HG03060 (cell line): ENCODE measurements at regions not wholly inside any gene's neighbourhood (a gene's known extent, or its start where the extent isn't known, plus 50 kb on each side); places are given as distances from the start of the nearest gene placed in this dataset.
"Not testable (repeated sequence)": the region's sequence is repeated elsewhere in the genome, so short reads cannot be mapped to it uniquely, and the experiment has no call there.

Source experiments
- ATAC-seq: cut with Tn5 transposase; IDR thresholded peaks from one replicate; pipeline ENCODE4 v1.9.1; 2021; ENCODE audit warnings: low read depth, moderate number of reproducible peaks; ENCODE audit not compliant: unreplicated experiment

DNA sequence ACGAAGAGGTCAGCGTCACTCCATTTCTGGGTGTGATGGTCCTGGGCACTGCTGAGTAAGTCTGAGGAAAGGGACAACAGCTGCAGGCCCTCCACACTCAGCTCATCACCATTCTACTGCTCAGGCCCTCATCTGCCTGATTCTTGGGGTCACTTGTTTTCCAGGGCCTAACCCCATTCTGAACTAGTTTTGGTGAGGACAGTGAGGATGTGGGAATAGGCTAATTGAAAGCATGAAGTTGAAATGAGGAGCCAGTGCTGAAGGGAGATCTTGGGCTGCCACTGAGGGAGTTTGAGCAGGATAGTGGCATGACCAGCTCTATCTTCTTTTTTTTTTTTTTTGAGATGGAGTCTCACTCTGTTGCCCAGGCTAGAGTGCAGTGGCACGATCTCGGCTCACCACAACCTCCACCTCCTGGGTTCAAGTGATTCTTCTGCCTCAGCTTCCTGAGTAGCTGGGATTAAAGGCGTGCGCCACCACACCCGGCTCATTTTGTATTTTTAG is 155.7 kb downstream of the VEGFA start:
- ATAC-seq: not testable (repeated sequence)

DNA sequence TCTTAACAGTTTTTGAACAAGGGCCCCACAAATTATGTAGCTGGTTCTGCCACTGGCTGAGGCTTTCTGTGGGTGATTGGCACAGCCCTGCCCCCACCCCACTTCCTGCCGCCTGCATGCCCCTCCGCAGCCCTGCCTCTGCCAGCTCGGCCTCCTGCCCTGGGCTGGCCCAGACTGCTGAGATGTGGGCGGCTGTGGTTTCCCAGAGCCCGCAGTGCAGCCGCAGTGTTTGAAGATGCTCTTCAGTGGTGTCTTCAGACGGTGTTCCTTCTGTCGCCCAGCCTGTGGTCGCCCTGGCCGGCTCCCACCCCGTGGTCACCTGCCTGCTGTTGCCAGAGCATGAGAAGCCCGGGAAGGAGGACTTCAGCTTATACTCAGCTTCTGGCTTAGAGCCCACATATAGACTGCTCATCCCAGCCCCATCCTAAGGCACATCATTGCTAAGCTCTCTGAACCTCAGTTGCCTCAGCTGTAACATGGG is 154.3 kb downstream of the VEGFA start:
- ATAC-seq: no peak

DNA sequence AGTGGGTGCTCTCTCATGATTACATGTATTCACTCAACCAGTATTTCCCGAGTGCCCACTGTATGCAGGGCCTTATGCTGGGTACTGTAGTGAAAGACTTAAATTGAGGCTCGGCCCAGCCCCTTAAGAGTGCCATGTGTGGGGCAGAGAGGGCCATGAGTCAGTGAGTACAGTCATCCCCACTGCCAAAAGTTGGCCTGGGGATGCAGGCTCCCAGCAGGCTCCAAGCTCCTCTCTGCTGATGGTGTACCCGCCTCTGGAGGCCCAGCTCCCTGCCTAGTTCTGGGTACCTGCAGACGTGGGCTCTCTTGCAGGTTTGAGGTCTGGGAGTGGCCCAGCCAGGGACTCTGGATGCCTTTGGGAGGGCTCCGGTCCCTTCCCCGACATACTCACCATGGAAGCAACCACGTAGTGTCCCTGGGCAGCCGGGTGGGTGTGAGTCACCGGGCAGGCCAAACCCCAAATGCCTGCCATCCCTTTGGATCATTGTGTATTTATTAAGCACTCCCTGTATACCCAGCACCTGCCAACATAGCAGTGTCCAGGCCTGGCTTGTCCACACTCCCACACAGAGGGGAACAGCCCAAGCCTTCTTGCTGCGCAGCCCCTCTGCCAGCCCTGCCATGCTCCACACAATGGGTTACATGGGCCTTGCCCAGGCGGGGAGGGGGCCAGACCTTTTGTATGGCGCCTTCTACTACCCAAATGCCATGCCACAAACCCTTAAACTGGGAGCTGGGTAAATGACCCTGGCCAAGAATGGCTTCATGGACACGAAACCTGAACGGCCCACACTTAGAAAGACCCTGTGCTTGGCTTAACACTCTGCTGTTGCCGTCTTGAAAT is 153.6 kb downstream of the VEGFA start:
- ATAC-seq: no peak

DNA sequence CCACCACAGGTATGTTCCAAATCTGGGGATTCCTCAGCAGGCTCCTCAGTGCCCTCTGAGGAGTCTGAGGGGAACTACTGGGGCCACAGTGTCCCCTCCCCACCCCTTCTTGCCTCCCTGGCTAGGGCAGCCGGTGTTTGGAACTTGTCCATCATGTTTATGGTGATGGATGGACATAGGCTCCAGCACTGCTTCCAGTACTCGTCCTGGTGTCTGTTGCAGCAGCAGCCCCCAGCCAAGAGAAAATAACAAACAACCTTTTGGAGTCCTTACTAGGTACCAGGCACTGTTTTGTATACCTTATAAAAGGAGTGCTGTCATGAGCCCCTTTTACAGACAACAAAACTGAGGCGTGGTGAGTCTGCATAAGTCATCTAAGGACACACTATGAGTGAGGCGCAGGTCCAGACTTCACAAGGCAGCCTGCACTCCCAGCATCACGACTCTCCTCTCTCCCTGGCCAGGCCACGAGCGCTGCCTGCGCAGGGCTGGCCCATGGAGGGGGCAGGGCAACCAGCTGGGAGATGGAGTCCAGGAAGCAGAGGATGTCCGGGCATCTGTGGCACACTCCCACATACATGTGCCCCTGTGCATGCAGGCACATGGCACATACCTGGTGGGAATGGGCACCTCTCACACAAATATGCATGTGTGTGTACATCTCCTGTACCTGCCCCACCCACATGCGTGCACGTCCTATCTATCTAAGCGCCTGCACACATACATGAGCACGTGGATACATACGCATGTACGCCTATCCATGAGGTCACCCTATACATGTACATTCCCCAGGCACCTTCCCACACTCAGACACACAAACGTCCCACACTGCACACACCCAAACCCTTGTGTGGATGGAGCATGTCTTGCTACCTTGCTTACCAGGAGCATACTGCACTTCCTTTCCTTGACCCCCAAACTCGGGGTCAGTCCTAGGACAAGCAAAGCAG is 152.7 kb downstream of the VEGFA start:
- ATAC-seq: no peak

DNA sequence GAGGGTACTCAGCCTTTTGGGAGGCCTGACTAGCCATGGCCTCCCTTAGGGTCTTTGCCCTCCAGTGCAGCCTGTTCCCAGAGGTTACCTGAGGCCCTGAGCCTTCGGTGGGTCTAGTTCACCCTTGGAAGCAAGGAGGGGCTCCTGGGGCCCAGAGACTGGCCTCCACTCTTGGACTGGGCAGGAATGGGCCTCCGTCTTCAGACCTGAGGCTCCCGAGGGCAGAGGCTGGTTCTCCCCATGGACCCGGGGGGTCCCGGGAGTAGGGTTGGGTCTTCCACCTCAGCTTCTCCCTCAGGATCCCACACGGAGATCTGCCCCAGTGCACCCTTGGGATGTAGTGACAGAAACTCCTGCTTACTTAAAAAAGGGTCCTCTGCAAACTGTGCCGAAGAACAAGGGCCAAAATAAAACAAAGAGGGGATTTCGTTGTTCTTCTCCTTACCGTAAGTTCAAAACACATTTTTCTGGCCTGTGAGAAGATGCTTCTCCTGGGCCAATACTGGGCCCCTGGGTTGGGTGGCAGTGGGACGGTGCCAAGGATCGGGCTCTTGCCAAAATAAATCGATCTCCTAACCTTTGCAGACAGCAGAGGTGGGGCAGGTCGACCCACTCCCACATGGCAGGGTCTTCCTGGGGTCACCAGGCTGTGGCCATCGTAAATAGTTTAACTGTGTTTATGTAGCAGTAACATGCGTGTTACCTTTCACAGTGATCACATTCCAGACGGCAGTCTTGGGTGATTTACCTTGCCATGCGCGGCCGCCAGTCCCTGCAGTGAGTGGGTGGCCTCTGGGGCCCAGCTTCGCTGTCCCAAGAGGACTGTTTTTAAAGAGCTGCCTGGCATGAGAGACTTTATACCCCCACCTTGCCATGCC is 151.8 kb downstream of the VEGFA start:
- ATAC-seq: no peak

DNA sequence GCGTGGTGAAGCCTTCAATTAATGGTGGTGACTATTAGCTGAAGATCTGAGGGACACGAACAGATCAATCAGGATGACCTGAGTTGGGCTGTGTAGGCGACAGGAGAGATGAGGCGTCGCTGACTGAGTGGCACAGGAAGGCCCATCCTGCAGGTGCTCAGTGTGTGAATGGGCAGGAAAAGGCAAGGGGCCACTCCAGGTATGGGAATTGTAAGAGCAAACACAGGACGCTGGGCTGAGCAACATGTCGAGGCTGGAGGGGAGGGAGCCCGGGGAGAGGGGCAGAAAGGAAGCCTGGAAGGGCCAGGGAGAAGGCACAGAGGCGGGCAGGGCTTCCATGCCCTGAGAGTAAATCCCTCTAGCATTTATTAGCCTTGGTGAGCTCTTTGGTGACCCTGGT is 151.0 kb downstream of the VEGFA start:
- ATAC-seq: no peak

DNA sequence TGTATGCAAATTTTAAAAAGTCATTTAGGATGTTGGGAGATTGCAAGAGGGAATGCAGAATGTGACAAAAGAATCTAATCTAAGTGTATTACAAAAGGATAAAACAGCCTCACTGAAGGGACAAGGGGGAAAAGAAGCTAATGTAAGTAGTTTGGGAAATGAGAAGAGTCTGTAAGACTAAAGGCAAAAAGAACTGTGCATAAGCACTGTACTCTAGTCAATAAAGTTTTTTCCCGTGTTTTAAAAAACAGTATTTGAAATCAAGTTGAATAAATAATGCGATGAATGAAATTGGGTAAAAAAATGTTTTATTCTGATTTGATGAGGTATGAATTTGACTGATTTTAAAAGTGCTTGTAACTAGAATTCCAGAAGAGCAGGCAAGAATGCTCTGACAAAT is 149.8 kb downstream of the VEGFA start:
- ATAC-seq: no peak

DNA sequence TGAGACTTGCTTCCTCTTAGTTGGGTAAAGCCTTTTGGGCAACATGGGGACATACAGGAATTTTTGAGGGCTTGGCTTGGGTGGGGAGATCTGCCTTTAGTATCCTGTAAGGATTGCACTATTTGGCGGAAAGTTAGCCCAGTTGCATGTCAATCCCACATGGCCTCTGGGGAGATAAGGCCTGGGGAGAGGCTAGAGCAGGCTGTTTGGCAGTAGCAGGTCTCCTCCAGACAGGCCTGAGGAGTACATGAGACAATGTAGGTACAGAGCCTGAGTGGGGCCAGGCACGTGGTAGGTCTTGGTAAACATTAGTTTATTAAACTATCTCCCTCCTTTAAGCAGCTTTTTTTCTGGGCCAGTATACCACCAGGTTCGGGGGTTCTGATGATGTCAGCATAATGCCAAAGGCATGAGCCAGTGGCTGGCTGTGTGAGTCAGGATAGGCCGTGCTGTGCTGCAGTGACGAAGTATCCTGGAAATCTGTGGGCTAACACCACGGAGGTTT is 147.9 kb downstream of the VEGFA start:
- ATAC-seq: no peak

DNA sequence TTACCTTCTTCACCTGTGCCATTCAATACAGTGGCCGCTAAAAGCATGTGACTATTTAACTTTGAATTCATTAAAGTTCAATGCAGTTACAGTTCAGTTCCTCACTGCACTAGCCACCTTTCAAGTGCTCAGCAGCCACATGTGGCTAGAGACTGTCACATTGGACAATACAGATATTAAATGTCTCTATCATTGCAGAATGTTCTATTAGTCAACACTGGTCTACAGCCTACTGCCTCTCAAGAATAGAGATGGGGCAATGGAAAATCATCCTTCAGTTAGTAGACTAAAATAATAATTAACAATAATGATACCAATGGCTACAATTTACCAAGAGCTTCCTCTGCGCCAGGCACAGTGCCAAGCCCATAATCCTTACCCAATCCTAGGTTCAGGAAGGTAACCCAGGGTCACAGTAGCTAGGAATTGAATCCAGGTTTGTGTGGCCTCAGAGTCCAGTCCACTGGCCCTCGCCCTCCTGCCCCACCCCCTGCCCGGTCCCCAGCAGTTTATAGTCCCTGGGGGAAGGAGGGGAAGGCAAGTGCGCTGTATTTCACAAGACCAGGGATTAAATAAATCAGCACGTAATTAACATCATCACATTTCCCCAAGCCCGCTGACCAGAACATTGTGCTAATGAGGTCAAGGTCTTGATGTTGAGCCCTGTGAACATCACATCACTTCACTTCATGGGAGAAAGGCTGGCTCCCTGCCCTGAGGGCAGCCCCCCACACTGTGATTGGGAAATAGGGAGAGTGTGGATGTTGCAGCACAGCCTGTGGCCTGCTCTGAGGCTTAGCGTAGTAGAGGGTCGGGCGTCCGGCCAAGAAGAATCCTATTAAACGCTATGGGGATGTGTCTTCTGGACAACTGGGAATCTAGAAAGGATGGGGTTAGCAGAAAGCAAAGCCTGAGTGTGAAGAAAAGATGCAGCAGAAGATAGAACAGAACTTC is 147.2 kb downstream of the VEGFA start:
- ATAC-seq: no peak

DNA sequence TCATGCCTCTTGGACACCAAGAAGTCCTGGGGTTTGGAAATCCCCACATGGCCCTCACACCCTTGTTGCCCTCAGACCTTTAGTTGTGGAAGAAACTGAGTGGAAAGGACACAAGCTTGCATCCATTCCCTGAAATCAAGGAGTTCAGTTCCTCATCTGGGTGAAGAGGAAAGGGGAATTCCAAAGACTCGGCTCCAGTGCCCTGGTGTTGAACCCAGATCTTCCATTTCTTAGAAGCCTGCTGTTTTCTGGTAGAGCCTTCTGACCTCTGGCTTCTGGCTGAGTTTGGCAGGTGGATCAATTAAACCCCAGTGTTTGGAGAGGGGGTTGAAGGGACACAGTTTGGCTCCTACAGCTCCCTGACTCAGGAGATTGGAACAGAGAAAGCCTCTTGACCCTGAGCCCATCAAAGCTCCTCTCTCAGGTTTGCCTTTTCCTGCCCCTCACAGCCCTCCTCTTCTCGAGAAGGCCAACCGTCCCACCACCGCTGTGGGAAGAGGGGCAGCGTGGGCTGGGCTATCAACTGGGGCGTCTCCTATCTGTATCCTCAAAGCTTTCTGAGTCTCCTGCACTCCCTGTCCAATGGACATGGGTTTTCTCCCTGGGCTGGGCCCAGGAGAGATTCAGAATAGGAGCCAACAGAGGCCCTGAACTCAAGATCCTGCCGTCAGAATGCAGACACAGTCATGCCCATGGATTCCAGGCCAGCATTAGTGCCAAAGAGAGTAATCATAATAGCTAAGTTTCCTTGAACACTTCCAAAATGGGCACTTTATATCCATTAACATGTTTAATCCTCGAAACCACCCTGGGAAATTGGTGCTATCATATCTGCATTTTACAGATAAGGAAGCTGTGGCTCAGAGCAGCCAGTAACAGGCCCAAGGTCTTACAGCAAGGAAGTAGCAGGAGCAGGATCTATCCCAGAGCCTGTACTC is 146.2 kb downstream of the VEGFA start:
- no peak for ATAC-seq

DNA sequence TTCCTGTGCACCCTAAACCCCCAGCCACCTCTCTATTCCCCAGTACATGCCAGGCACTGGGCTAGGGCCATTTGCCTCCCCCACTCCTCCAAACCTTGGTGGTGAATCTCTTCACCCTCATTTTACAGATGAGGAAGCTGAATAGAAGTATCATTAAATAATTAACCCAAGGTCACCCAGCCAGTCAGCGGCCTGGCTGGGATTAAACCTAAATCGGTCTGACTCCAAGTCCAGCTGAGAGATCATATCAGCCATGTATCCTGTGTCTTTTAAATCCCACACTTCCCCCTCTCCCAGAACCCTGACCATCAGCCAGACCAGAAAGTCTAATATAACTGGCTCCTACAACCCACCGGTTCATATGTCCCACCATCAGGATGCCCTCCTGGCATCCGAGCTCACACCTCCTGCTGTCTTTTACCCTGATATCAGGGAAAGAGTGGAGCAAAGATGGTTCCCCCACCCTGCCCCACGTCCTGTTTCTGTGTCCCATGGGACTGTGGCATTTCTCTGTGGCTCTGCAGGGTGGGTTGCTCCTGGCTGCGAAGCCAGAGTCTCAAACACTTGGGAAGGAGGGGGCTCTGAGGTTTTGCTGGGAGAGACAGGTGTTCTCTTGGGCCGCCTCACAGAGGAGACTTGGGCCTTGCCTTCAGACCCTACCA is 145.3 kb downstream of the VEGFA start:
- no peak for ATAC-seq

DNA sequence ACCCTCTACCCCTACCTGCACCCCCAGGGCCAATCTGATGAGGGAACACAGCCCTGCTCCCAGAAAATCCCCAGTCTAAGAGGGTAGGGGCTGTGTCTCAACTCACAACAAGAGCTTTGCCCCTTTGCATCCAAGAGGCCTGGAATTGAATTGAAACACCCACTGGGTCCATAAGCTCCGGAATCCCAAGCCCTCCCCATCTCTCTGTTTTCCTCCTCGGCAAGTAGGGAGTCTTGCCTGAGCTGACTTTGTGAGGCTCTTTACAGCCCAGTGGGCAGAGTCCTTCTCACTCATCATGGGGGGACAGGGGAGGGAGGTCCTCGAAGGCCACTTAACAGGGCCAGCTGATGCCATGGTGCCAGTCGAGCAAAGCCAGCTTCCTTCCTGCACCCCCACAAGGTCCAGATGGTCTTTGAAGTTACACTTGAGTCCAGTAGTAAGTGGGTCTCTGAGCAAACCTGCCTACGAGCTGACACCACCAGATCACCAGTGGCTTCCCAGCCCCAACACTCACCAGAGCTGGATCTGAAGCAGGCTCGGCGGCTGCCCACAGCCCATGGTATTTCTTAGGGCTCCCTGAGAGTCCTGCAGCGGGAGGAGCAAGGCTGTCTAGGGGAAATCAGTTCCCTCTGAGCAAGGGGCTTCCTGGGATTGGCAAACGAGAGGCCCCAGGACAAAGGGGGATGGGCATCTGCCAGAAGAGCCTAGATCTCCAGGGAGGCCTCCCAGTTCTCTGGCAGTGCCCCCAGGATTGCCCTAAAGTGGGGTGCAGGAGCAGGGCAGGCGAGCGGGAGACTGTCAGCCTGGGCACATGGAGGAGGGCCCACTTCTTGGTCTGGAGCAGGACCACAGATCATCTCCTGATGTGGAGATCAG is 144.5 kb downstream of the VEGFA start:
- ATAC-seq: no peak

DNA sequence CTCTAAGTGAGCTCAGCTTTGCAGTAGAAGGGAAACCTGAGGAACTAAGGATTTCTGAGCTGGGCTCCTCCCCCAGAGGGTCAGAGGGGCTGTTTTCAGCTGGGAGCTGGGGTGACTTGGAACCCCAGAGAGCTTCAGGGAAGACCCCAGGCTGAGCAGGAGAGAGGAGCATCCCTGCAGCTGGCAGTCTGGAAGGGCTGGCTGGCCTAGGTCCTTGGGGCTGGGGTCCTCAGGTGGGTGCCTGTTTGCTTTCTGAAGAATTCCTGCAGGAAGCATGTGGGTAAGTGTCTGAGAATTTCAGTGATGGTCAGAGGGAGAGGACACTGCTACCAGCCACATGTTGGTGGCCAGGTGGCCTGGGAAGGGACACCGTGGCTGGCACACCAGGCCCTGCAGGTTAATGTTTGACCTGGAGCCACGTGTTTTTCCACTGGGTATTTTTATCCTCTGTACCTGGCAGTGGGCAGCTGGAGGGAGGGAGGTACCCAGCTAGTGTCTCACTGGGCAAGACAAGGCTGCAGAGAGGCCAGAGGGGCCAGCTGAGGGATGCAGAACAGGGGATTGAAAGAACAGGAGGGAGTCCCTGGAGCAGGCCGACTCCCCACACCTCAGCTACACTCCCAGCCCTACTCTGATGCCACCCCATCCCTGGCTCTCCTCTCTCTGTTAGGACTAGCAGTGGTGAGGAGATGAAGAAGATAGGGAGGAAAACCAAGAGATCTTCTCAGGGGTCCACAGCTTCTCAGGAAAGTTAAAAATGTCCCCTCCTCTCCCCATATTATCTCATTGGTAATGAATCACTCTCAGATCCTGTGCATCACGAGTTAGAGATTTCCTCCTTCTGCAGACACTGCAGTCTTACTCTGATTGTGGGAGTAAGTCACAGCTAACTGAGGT is 143.6 kb downstream of the VEGFA start:
- ATAC-seq: no peak

DNA sequence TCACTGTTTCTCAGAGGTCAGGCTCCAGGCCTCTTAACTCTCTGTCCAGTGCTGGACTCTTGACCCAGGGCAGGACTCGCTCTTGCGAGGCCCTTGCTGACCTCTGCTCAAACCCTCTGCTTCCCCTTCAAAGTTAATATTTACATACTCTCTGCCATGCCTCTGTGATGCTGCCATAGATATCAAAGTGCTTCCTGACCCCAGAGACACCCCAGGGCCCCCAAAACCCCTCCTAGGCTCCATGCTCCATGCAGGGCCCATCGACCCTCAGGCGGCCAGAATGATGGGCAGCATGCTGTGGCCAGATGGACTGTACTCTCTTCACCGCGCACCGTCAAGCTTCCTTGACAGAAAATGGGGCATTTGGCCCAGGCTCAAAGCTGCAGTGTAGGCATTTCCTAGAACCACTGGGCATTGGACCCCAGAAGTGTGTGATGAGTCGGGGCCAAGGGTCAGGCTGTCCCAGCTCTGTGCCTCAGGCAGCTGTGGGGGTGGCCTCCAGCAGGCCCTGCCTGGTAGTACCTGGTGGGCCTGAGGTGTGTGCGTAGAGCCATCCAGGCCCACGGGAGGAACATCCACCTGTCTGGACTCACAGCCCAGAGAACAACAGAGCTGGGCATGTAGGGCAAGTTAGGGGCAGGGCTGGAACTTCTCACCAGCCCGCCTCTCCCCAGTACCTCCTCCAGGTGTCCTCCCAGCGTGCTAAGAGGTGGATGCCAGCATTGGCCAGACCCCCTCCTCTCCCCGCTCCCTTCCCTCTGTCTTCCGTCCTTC is 142.8 kb downstream of the VEGFA start:
- ATAC-seq: no peak

DNA sequence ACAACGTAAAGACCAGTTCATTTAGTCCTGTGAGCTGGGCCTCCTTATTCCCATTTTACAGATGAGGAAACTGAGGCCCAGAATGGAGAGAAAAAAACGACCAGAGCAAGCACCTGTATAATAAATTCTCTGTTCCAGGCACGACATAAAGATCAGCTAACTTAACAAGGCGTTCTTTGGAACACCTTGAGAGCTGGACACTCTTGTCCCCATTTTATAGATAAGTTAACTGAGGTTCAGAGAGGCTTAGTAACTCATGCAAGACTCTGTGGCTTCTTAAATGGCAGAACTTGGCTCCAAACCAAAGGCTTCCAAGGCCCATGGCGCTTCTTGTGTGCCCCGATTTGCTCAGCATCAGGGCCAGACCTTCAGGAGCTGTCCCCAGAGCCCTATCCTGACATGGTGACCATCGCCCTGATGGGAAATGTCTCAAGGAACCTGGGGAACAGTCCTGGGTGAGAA is 142.1 kb downstream of the VEGFA start:
- no peak for ATAC-seq
